C4-2B (cell line): ENCODE measurements at regions not wholly inside any gene's neighbourhood (a gene's known extent, or its start where the extent isn't known, plus 50 kb on each side); places are given as distances from the start of the nearest gene placed in this dataset.

Experiments used
- ZFX ChIP-seq: fragments of 450-650 bp; IDR thresholded peaks from 2 replicates; pipeline ENCODE4 v1.6.1; 2017
- TF ChIP-seq, protein P1 (sequence below): fragments of 450-650 bp; conservative IDR thresholded peaks from 2 replicates; pipeline ENCODE4 v1.5.1; 2017; ENCODE audit warnings: mild to moderate bottlenecking

- TF ChIP-seq, protein P1, sequence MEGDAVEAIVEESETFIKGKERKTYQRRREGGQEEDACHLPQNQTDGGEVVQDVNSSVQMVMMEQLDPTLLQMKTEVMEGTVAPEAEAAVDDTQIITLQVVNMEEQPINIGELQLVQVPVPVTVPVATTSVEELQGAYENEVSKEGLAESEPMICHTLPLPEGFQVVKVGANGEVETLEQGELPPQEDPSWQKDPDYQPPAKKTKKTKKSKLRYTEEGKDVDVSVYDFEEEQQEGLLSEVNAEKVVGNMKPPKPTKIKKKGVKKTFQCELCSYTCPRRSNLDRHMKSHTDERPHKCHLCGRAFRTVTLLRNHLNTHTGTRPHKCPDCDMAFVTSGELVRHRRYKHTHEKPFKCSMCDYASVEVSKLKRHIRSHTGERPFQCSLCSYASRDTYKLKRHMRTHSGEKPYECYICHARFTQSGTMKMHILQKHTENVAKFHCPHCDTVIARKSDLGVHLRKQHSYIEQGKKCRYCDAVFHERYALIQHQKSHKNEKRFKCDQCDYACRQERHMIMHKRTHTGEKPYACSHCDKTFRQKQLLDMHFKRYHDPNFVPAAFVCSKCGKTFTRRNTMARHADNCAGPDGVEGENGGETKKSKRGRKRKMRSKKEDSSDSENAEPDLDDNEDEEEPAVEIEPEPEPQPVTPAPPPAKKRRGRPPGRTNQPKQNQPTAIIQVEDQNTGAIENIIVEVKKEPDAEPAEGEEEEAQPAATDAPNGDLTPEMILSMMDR = no peak
- no peak for TF ChIP-seq ZFX
Observed at GRCh38 chr4:158333820-158334219, 123.5 kb downstream of the TMEM144 start.
